Stomach (tissue), 8 donors: ENCODE measurements at regions not wholly inside any gene's neighbourhood (a gene's known extent, or its start where the extent isn't known, plus 50 kb on each side); places are given as distances from the start of the nearest gene placed in this dataset.
A peak's percentile ranks its signal among the peaks of the same experiment; 100 is the strongest.

Experiments
- DNase-seq, 2 donors: peaks; one replicate each; pipeline versions ENCODE4 v3.0.0 to v3.0.0-alpha.2; 2013 to 2019
- H3K27ac ChIP-seq, 5 donors: fragments of 200-600 bp in 4 of 5; sonication (generic) in 4 of 5; one replicate each; pipeline ENCODE4 v1.5.1; 2013 to 2019; ENCODE audit warnings: mild to moderate bottlenecking in 1 of 5, moderate library complexity in 1 of 5
- H3K27me3 ChIP-seq, 3 donors: fragments of 200-600 bp; sonication (generic); one replicate each; pipeline ENCODE4 v1.5.1; 2017 to 2019; ENCODE audit warnings: mixed run types in 1 of 3
- H3K36me3 ChIP-seq, 4 donors: fragments of 200-600 bp; sonication (generic); 1 replicate in 3 of 4; 2 replicates in 1 of 4; pipeline ENCODE4 v1.5.1; 2016 to 2019
- H3K4me1 ChIP-seq, 4 donors: fragments of 200-600 bp; sonication (generic); one replicate each; pipeline ENCODE4 v1.5.1; 2016 to 2019
- H3K4me3 ChIP-seq, 4 donors: fragments of 200-600 bp; sonication (generic) in 3 of 4; one replicate each; pipeline ENCODE4 v1.5.1; 2016 to 2019; ENCODE audit warnings: mild to moderate bottlenecking in 1 of 4
- H3K9me3 ChIP-seq, 4 donors: fragments of 200-600 bp; sonication (generic); one replicate each; pipeline ENCODE4 v1.5.1; 2016 to 2019
- CTCF ChIP-seq, 7 experiments: fragments of 450-650 bp in 4 of 7; fragments of 200-600 bp in 3 of 7; sonication (generic) in 3 of 7; IDR thresholded peaks; one replicate each; pipeline ENCODE4 v1.5.1; 2016 to 2019; ENCODE audit warnings: antibody characterized with exemption in 7 of 7, control low read depth in 2 of 7, mild to moderate bottlenecking in 1 of 7
- EP300 ChIP-seq: sonication (generic); formaldehyde crosslinking; IDR thresholded peaks from one replicate; pipeline ENCODE4 v1.6.1; 2017; ENCODE audit warnings: antibody characterized with exemption
- POLR2A ChIP-seq, 4 donors: fragments of 450-650 bp; IDR thresholded peaks; one replicate each; pipeline ENCODE4 v1.6.1; 2016; ENCODE audit warnings: antibody characterized with exemption in 4 of 4, control low read depth in 2 of 4, mild to moderate bottlenecking in 1 of 4, moderate library complexity in 1 of 4
- POLR2AphosphoS5 ChIP-seq, 3 donors: sonication (generic); formaldehyde crosslinking; IDR thresholded peaks; one replicate each; pipeline ENCODE4 v1.6.1; 2016; ENCODE audit warnings: antibody characterized with exemption in 3 of 3
- WGBS, 5 donors: extraction: QIAGEN DNeasy Blood & Tissue Kit in 3 of 5; methylation state at CpG; one replicate each; pipeline versions ENCODE4 v1.1.5 to v1.1.7; 2013 to 2018; 5-methylcytosine and 5-hydroxymethylcytosine counted together
- intact Hi-C: fragments of 100-400 bp; cut with DNase I; formaldehyde crosslinking; loops from one replicate; pipeline ENCODE4 v1.15.1; 2023; ENCODE audit warnings: low total_unique reads
- donor health status: healthy with polysubstance abuse.
- donor health status: Bipolar disorder and iron deficiency.
- donor health status: healthy.

- TF ChIP-seq POLR2A (IDR thresholded peaks at IDR 0.05): no peak
- TF ChIP-seq POLR2AphosphoS5 (IDR thresholded peaks at IDR 0.05): no peak
- no peak for TF ChIP-seq EP300
- no peak for TF ChIP-seq CTCF (IDR thresholded peaks at IDR 0.05)
- H3K27ac ChIP-seq: no peak overlapping the region
- H3K4me1 ChIP-seq: no peaks in the 10 kb centered on the region
- DNase-seq: no peak
- no peaks in the 10 kb centered on the region for H3K27me3 ChIP-seq
- intact Hi-C loops: no loop called here
- peaks cover 0 to 5% (median 2%) of the 10 kb centered on the region in 4 donors for H3K9me3 ChIP-seq
- 84 to 100% (median 89%) methylated on average over 1 of the region's 1 CpG for WGBS, 5 donors
- no peaks in the 10 kb centered on the region for H3K36me3 ChIP-seq
- no peak overlapping the region for H3K4me3 ChIP-seq
These were observed 400.7 kb downstream of the ZNF674 start for GRCh38 chrX:46144566-46144965.

- WGBS, 5 donors: 73 to 95% (median 78%) methylated on average over 2 of the region's 2 CpGs
- no peak for DNase-seq
- Histone ChIP-seq H3K4me1 (no peaks in the 10 kb centered on the region), H3K27me3 (no peaks in the 10 kb centered on the region), H3K36me3 (no peaks in the 10 kb centered on the region), H3K27ac (no peak overlapping the region), H3K9me3 (peaks cover 0 to 5% (median 2%) of the 10 kb centered on the region in 4 donors), H3K4me3 (no peak overlapping the region)
- intact Hi-C loops: no loop called here
- no peak for TF ChIP-seq CTCF (IDR thresholded peaks at IDR 0.05)
- no peak for TF ChIP-seq POLR2AphosphoS5 (IDR thresholded peaks at IDR 0.05)
- TF ChIP-seq EP300: no peak
- TF ChIP-seq POLR2A (IDR thresholded peaks at IDR 0.05): no peak
These were observed 404.9 kb downstream of the ZNF674 start for GRCh38 chrX:46140272-46140671.

GRCh38 chrX:46130247-46130646 lies 415.0 kb downstream of the ZNF674 start:
- H3K27ac ChIP-seq: no peak overlapping the region
- H3K4me3 ChIP-seq: no peak overlapping the region
- 53 to 66% (median 62%) methylated on average over 6 of the region's 6 CpGs for WGBS, 5 donors
- H3K9me3 ChIP-seq: no peaks in the 10 kb centered on the region
- no peaks in the 10 kb centered on the region for H3K36me3 ChIP-seq
- H3K4me1 ChIP-seq: no peaks in the 10 kb centered on the region
- no peak for DNase-seq
- no peak for TF ChIP-seq POLR2A (IDR thresholded peaks at IDR 0.05)
- no peak for TF ChIP-seq POLR2AphosphoS5 (IDR thresholded peaks at IDR 0.05)
- no peak for TF ChIP-seq CTCF (IDR thresholded peaks at IDR 0.05)
- no peak for TF ChIP-seq EP300
- intact Hi-C loops: no loop called here
- no peaks in the 10 kb centered on the region for H3K27me3 ChIP-seq

- peaks cover 0 to 4% (median 0%) of the 10 kb centered on the region in 3 donors for H3K27me3 ChIP-seq
- TF ChIP-seq EP300 (no peak), CTCF (IDR thresholded peaks at IDR 0.05) (no peak), POLR2AphosphoS5 (IDR thresholded peaks at IDR 0.05) (no peak), POLR2A (IDR thresholded peaks at IDR 0.05) (no peak)
- no peak overlapping the region for H3K27ac ChIP-seq
- 36 to 81% (median 48%) methylated on average over 1 of the region's 1 CpG for WGBS, 5 donors
- intact Hi-C loops: no loop called here
- H3K4me1 ChIP-seq: no peaks in the 10 kb centered on the region
- H3K4me3 ChIP-seq: no peak overlapping the region
- peak in 1 of 2 donors; percentile 21 for DNase-seq
- H3K9me3 ChIP-seq: peaks cover 0 to 7% (median 0%) of the 10 kb centered on the region in 4 donors
- no peaks in the 10 kb centered on the region for H3K36me3 ChIP-seq
These were observed 420.1 kb downstream of the ZNF674 start for GRCh38 chrX:46125111-46125510.
